Heart left ventricle (tissue), 16 donors: ENCODE measurements at regions not wholly inside any gene's neighbourhood (a gene's known extent, or its start where the extent isn't known, plus 50 kb on each side); places are given as distances from the start of the nearest gene placed in this dataset.

ENCODE experiments used
- ATAC-seq, 4 donors: fragments of 200-7000 bp; cut with Tn5 transposase; one replicate each; pipeline ENCODE4 v1.9.1; 2020 to 2022; ENCODE audit warnings: moderate library complexity in 4 of 4, mild to moderate bottlenecking in 3 of 4, moderate number of reproducible peaks in 1 of 4
- DNase-seq, 5 donors: peaks; one replicate each; pipeline ENCODE4 v3.0.0-alpha.2; 2020
- H3K27ac ChIP-seq, 12 donors: fragments of 200-600 bp; sonication (generic) in 4 of 12; one replicate each; pipeline versions ENCODE4 v1.5.0 to v1.8.0; 2016 to 2022; ENCODE audit warnings: mild to moderate bottlenecking in 2 of 12
- H3K27me3 ChIP-seq, 9 donors: fragments of 200-600 bp; sonication (generic) in 2 of 9; one replicate each; pipeline versions ENCODE4 v1.5.1 to v1.8.0; 2016 to 2022; ENCODE audit warnings: mild to moderate bottlenecking in 3 of 9
- H3K36me3 ChIP-seq, 9 donors: fragments of 200-600 bp; sonication (generic) in 2 of 9; one replicate each; pipeline versions ENCODE4 v1.5.0 to v1.8.0; 2018 to 2022; ENCODE audit warnings: mild to moderate bottlenecking in 2 of 9
- H3K4me1 ChIP-seq, 12 donors: fragments of 200-600 bp; sonication (generic) in 4 of 12; one replicate each; pipeline versions ENCODE4 v1.5.0 to v1.8.0; 2016 to 2022; ENCODE audit warnings: mild to moderate bottlenecking in 3 of 12
- H3K4me3 ChIP-seq, 12 donors: fragments of 200-600 bp; sonication (generic) in 4 of 12; one replicate each; pipeline versions ENCODE4 v1.5.0 to v1.8.0; 2017 to 2022; ENCODE audit warnings: mild to moderate bottlenecking in 9 of 12, moderate library complexity in 4 of 12
- H3K9me3 ChIP-seq, 12 donors: fragments of 200-600 bp; sonication (generic) in 4 of 12; one replicate each; pipeline versions ENCODE4 v1.5.0 to v1.8.0; 2016 to 2022; ENCODE audit warnings: mild to moderate bottlenecking in 1 of 12
- POLR2A ChIP-seq, 2 donors: fragments of 450-650 bp; IDR thresholded peaks; one replicate each; pipeline ENCODE4 v1.6.1; 2017; ENCODE audit warnings: antibody characterized with exemption in 2 of 2, mild to moderate bottlenecking in 2 of 2, moderate library complexity in 2 of 2
- WGBS, 4 donors: extraction: QIAGEN DNeasy Blood & Tissue Kit in 2 of 4; methylation state at CpG; one replicate each; pipeline versions ENCODE4 v1.1.5 to v1.1.7; 2013 to 2018; 5-methylcytosine and 5-hydroxymethylcytosine counted together
- intact Hi-C, 10 donors: fragments of 100-400 bp; cut with DNase I; formaldehyde crosslinking; loops; one replicate each; pipeline versions ENCODE4 v1.11.1 to v1.14.2; 2022
- TF ChIP-seq, protein P1 (sequence below), 12 donors: fragments of 200-600 bp; sonication (generic) in 4 of 12; IDR thresholded peaks; one replicate each; pipeline versions ENCODE4 v1.5.0 to v1.8.0; 2018 to 2022; ENCODE audit warnings: antibody characterized with exemption in 12 of 12, mild to moderate bottlenecking in 5 of 12
- donor health status: ischemic (EF 13 %, LVEDD 7.1; RV severe dilation, severe dysfunction).
- donor health status: healthy with polysubstance abuse.
- donor health status: DM: no; HTN: yes; CAD: no.
- donor health status: DM: no; HTN: no; CAD: no.
- donor health status: ischemic (EF 25% LVEDD 6.9; RV normal size, moderate dysfunction).
- donor health status: ischemic (EF 25% LVEDD 5.7; RV mildly dilated, moderate dysfunction).
- donor health status: healthy.
- donor health status: DM: yes; HTN: yes; CAD: no.
- donor health status: ischemic (EF 35%, LVEDD 5.7; RV mildly dilated, moderate dysfunction).
- donor health status: nonischemic (EF 11% LVEDD 7.7; RV severe dilation, severe dysfunction).
- donor health status: DM: yes; HTN: yes; CAD: no.
- donor health status: PGD.
- donor health status: ischemic (EF 29% LVEDD 5.4; RV normal size, mild dysfunction).
- donor health status: nonischemic (EF 23%, LVEDD 6.1; RV moderate dilation, normal function).

DNA sequence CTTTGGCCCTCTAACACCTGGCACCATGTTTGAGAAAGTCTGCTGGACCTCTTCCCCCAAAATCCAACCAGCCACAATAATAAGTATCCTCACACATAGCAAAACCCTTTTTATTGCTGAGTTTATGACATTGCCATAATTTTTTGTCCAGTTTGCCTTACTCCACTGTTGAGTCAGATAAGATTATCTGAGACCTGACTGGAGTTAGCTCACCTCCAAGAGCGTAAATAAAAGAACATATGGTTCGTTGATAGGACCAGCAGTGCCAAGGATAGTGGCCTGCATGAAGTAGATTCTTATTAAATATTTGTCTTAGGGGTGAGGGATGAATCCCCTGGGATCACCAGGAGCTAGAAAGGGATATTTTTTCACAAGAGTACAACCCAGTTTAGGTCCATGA lies 510.6 kb upstream of the MPDZ start:
- 91 to 95% (median 92%) methylated on average over 2 of the region's 2 CpGs for WGBS, 4 donors
- no peaks in the 10 kb centered on the region for H3K36me3 ChIP-seq
- peaks cover 0 to 15% (median 0%) of the 10 kb centered on the region in 12 donors for H3K9me3 ChIP-seq
- intact Hi-C loops, result loop anchor here in 2 of 10 donors (10.0 kb wide), 2 partner anchors 55 to 65 kb away; no protein-coding TSS in a partner anchor
- no peak for TF ChIP-seq POLR2A (IDR thresholded peaks at IDR 0.05)
- TF ChIP-seq, protein P1, sequence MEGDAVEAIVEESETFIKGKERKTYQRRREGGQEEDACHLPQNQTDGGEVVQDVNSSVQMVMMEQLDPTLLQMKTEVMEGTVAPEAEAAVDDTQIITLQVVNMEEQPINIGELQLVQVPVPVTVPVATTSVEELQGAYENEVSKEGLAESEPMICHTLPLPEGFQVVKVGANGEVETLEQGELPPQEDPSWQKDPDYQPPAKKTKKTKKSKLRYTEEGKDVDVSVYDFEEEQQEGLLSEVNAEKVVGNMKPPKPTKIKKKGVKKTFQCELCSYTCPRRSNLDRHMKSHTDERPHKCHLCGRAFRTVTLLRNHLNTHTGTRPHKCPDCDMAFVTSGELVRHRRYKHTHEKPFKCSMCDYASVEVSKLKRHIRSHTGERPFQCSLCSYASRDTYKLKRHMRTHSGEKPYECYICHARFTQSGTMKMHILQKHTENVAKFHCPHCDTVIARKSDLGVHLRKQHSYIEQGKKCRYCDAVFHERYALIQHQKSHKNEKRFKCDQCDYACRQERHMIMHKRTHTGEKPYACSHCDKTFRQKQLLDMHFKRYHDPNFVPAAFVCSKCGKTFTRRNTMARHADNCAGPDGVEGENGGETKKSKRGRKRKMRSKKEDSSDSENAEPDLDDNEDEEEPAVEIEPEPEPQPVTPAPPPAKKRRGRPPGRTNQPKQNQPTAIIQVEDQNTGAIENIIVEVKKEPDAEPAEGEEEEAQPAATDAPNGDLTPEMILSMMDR (IDR thresholded peaks at IDR 0.05), result no peak
- H3K27ac ChIP-seq, result no peak overlapping the region
- peaks cover 0 to 43% (median 21%) of the 10 kb centered on the region in 12 donors for H3K4me1 ChIP-seq
- DNase-seq (no peak), ATAC-seq (no peak)
- H3K27me3 ChIP-seq, result no peaks in the 10 kb centered on the region
- no peak overlapping the region for H3K4me3 ChIP-seq

DNA sequence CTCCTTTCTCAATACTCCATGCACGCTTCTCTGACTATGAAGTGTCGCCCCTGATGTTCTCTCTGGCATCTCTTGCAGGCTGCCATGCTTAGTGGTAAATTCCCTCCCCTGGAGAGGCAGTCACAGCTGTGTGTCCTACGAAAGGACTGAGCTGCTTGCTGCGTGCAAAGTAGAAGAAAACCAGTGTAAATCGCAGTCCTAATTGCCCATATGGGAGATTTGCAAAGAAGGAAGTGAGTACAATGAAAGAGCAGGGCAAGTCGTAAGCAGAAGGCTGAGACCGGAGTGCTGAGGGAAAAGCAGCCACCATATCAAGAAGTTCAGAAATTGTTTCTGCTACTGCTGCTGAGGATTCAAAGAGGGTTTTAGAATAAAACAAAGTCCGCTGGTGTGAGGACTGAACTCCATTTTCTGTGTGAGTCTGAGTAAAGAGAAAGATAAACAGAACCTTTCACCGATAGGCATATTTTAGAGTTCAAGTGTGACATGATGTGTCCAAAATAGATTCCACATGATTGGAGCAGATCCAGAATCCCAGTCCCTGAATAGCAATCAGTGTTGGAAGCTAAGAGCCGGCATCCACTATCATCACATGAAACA lies 507.8 kb upstream of the MPDZ start:
- Histone ChIP-seq H3K27me3 (no peaks in the 10 kb centered on the region), H3K27ac (peak overlapping the region; percentile 81 to 95 (median 88)), H3K4me3 (peak overlapping the region in 10 of 12 donors; percentile 5 to 50 (median 31)), H3K36me3 (no peaks in the 10 kb centered on the region), H3K9me3 (no peaks in the 10 kb centered on the region), H3K4me1 (peaks cover 0 to 43% (median 21%) of the 10 kb centered on the region in 12 donors)
- ATAC-seq (peak; percentile 72 to 92 (median 88)), DNase-seq (peak in 3 of 5 donors; percentile 43 to 73 (median 61))
- 10 to 16% (median 15%) methylated on average over 10 of the region's 10 CpGs for WGBS, 4 donors
- TF ChIP-seq POLR2A (IDR thresholded peaks at IDR 0.05), result no peak
- TF ChIP-seq, protein P1 (IDR thresholded peaks at IDR 0.05), result no peak
- intact Hi-C loops, result loop anchor here in 4 of 10 donors (5.0 to 10.0 kb wide), 3 partner anchors 73 to 557 kb away; no protein-coding TSS in a partner anchor

DNA sequence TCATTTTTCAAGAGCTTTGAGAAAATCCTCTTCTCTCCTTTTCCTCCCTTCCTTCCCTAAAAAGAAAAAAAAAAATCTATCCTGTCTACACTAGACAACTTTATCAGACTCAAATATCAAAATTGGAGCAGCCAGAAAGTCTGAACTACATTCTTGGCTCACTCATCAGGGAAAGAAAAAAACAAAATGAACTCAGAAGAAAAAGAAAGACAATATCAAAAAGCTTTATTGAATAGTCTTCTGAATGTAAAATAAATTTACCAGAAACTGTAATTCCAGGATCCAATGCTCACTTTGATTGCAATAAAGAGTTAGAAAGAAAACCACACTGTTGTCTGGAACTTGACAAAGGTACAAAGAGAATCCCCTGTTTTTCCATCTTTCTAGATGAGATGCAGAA lies 507.2 kb upstream of the MPDZ start:
- no peaks in the 10 kb centered on the region for H3K9me3 ChIP-seq
- intact Hi-C loops, result loop anchor here in 4 of 10 donors (5.0 to 10.0 kb wide), 3 partner anchors 72 to 558 kb away; no protein-coding TSS in a partner anchor
- H3K4me1 ChIP-seq, result peaks cover 0 to 43% (median 21%) of the 10 kb centered on the region in 12 donors
- TF ChIP-seq, protein P1 (IDR thresholded peaks at IDR 0.05), result no peak
- no peak for TF ChIP-seq POLR2A (IDR thresholded peaks at IDR 0.05)
- H3K4me3 ChIP-seq, result peak overlapping the region in 2 of 12 donors; percentile 26 to 50
- no peak for DNase-seq
- H3K27ac ChIP-seq, result peak overlapping the region; percentile 81 to 95 (median 88)
- H3K36me3 ChIP-seq, result no peaks in the 10 kb centered on the region
- H3K27me3 ChIP-seq, result no peaks in the 10 kb centered on the region
- ATAC-seq, result no peak

DNA sequence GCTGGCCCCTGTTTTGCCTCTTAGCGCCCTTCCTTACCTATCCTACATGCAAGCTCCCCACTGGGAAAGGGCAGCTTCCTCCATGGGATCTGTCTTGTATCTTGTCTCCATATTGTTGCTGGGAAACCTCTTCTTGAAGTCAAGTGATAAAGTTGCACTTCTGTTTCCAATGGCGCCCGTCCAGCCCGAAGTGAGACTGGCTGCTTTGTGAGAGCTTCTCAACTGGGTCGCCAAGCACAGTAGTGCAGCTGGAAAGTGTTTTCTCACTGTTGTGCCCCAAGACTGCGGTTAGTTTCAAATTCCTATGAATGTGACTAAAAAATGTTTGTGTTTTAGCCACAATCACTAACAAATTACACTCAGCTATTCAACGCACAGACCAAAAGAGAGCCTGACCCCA lies 506.6 kb upstream of the MPDZ start:
- Histone ChIP-seq H3K36me3 (no peaks in the 10 kb centered on the region), H3K9me3 (no peaks in the 10 kb centered on the region), H3K27ac (peak overlapping the region; percentile 81 to 95 (median 88)), H3K27me3 (no peaks in the 10 kb centered on the region), H3K4me1 (peaks cover 0 to 43% (median 21%) of the 10 kb centered on the region in 12 donors), H3K4me3 (no peak overlapping the region)
- intact Hi-C loops, result loop anchor here in 4 of 10 donors (5.0 to 10.0 kb wide), 3 partner anchors 71 to 559 kb away; no protein-coding TSS in a partner anchor
- 60 to 72% (median 69%) methylated on average over 7 of the region's 7 CpGs for WGBS, 4 donors
- DNase-seq (peak; percentile 43 to 81 (median 52)), ATAC-seq (peak in 3 of 4 donors; percentile 18 to 70 (median 40))
- TF ChIP-seq POLR2A (IDR thresholded peaks at IDR 0.05), result no peak
- TF ChIP-seq, protein P1 (IDR thresholded peaks at IDR 0.05), result no peak
